Left ventricle myocardium inferior (tissue), 1 donor: ENCODE measurements at regions not wholly inside any gene's neighbourhood (a gene's known extent, or its start where the extent isn't known, plus 50 kb on each side); places are given as distances from the start of the nearest gene placed in this dataset.

Experiments
- DNase-seq: peaks from one replicate; pipeline ENCODE4 v3.0.0-alpha.2; 2020
- H3K27ac ChIP-seq: fragments of 200-600 bp; replicated peaks from 2 replicates; pipeline ENCODE4 v1.8.0; 2021
- H3K27me3 ChIP-seq: fragments of 200-600 bp; 2 replicates; pipeline ENCODE4 v1.8.0; 2021; ENCODE audit warnings: low read depth
- H3K36me3 ChIP-seq: fragments of 200-600 bp; 2 replicates; pipeline ENCODE4 v1.8.0; 2021
- H3K4me1 ChIP-seq: fragments of 200-600 bp; 2 replicates; pipeline ENCODE4 v1.8.0; 2021
- H3K4me3 ChIP-seq: fragments of 200-600 bp; 2 replicates; pipeline ENCODE4 v1.8.0; 2021; ENCODE audit warnings: mild to moderate bottlenecking, moderate library complexity
- H3K9me3 ChIP-seq: fragments of 200-600 bp; replicated peaks from 2 replicates; pipeline ENCODE4 v1.8.0; 2021
- CTCF ChIP-seq: fragments of 200-600 bp; IDR thresholded peaks from 2 replicates; pipeline ENCODE4 v1.8.0; 2021; ENCODE audit warnings: antibody characterized with exemption, mild to moderate bottlenecking, borderline replicate concordance
- intact Hi-C: fragments of 100-400 bp; cut with micrococcal nuclease; formaldehyde crosslinking; loops from one replicate; pipeline ENCODE4 v1.11.0; 2022
- donor health status: DM: no; HTN: yes; CAD: no; lungs with severe emphysema.

- no peak for TF ChIP-seq CTCF
- H3K27me3 ChIP-seq = no peaks in the 10 kb centered on the region
- no peaks in the 10 kb centered on the region for H3K9me3 ChIP-seq
- no peak overlapping the region for H3K4me3 ChIP-seq
- H3K36me3 ChIP-seq = no peaks in the 10 kb centered on the region
- intact Hi-C loops = no loop called here
- H3K27ac ChIP-seq = no peak overlapping the region
- DNase-seq = no peak
- peaks cover 42% of the 10 kb centered on the region for H3K4me1 ChIP-seq
These were observed 88.3 kb upstream of the BMP2K start for GRCh38 chr4:78687818-78688217.

- Histone ChIP-seq H3K36me3 (no peaks in the 10 kb centered on the region), H3K27ac (no peak overlapping the region), H3K4me3 (no peak overlapping the region), H3K4me1 (peaks cover 47% of the 10 kb centered on the region), H3K27me3 (no peaks in the 10 kb centered on the region), H3K9me3 (no peaks in the 10 kb centered on the region)
- intact Hi-C loops = no loop called here
- no peak for DNase-seq
- TF ChIP-seq CTCF = no peak
These were observed 87.8 kb upstream of the BMP2K start for GRCh38 chr4:78688366-78688765.

- Histone ChIP-seq H3K27ac (no peak overlapping the region), H3K27me3 (no peaks in the 10 kb centered on the region), H3K9me3 (no peaks in the 10 kb centered on the region), H3K4me1 (peaks cover 44% of the 10 kb centered on the region), H3K36me3 (no peaks in the 10 kb centered on the region), H3K4me3 (no peak overlapping the region)
- intact Hi-C loops = no loop called here
- TF ChIP-seq CTCF = no peak
- DNase-seq = no peak
These were observed 86.9 kb upstream of the BMP2K start for GRCh38 chr4:78689261-78689660.

- H3K27ac ChIP-seq = no peak overlapping the region
- no peak for TF ChIP-seq CTCF
- H3K36me3 ChIP-seq = no peaks in the 10 kb centered on the region
- H3K4me3 ChIP-seq = no peak overlapping the region
- H3K27me3 ChIP-seq = no peaks in the 10 kb centered on the region
- intact Hi-C loops = no loop called here
- no peak for DNase-seq
- peaks cover 38% of the 10 kb centered on the region for H3K4me1 ChIP-seq
- H3K9me3 ChIP-seq = no peaks in the 10 kb centered on the region
These were observed 86.3 kb upstream of the BMP2K start for GRCh38 chr4:78689700-78690323.

GRCh38 chr4:78691334-78691754, 84.8 kb upstream of the BMP2K start:
- H3K27me3 ChIP-seq = no peaks in the 10 kb centered on the region
- no peak overlapping the region for H3K4me3 ChIP-seq
- intact Hi-C loops = no loop called here
- H3K36me3 ChIP-seq = no peaks in the 10 kb centered on the region
- H3K4me1 ChIP-seq = peaks cover 36% of the 10 kb centered on the region
- peak overlapping the region; percentile 49 for H3K27ac ChIP-seq
- DNase-seq = no peak
- H3K9me3 ChIP-seq = no peaks in the 10 kb centered on the region
- TF ChIP-seq CTCF = no peak
